Gastrocnemius medialis (tissue), 4 donors: ENCODE measurements at regions not wholly inside any gene's neighbourhood (a gene's known extent, or its start where the extent isn't known, plus 50 kb on each side); places are given as distances from the start of the nearest gene placed in this dataset.

Experiments used
- ATAC-seq, 2 donors: fragments of 150-250 bp; one replicate each; pipeline ENCODE4 v1.9.1; 2016
- DNase-seq, 2 donors: peaks; one replicate each; pipeline ENCODE4 v3.0.0-alpha.2; 2019
- H3K27ac ChIP-seq, 4 donors: fragments of 200-600 bp; sonication (generic); 1 replicate in 1 of 4; 2 replicates in 3 of 4; pipeline ENCODE4 v1.5.1; 2016 to 2018; ENCODE audit warnings: mild to moderate bottlenecking in 2 of 4, moderate library complexity in 1 of 4
- H3K27me3 ChIP-seq, 3 donors: fragments of 200-600 bp; sonication (generic) in 2 of 3; 1 replicate in 1 of 3; 2 replicates in 2 of 3; pipeline versions ENCODE4 v1.5.1 to v1.6.0; 2016 to 2019; ENCODE audit warnings: mild to moderate bottlenecking in 1 of 3, moderate library complexity in 1 of 3
- H3K36me3 ChIP-seq, 2 donors: fragments of 200-600 bp; sonication (generic) in 1 of 2; one replicate each; pipeline ENCODE4 v1.5.1; 2017 to 2018
- H3K4me1 ChIP-seq, 2 donors: fragments of 200-600 bp; sonication (generic) in 1 of 2; one replicate each; pipeline ENCODE4 v1.5.1; 2016 to 2017; ENCODE audit warnings: mild to moderate bottlenecking in 2 of 2
- H3K4me3 ChIP-seq, 4 donors: fragments of 200-600 bp; sonication (generic) in 3 of 4; 1 replicate in 1 of 4; 2 replicates in 3 of 4; pipeline ENCODE4 v1.5.1; 2016 to 2019; ENCODE audit warnings: mild to moderate bottlenecking in 2 of 4
- H3K9me3 ChIP-seq, 3 donors: fragments of 200-600 bp; sonication (generic) in 2 of 3; 1 replicate in 1 of 3; 2 replicates in 2 of 3; pipeline ENCODE4 v1.5.1; 2016 to 2019
- CTCF ChIP-seq, 5 experiments: fragments of 450-650 bp in 3 of 5; fragments of 200-600 bp in 2 of 5; sonication (generic) in 2 of 5; IDR thresholded peaks in 4 of 5; conservative IDR thresholded peaks in 1 of 5; 1 replicate in 4 of 5; 2 replicates in 1 of 5; pipeline ENCODE4 v1.5.1; 2016 to 2019; ENCODE audit warnings: antibody characterized with exemption in 5 of 5, mild to moderate bottlenecking in 3 of 5, moderate library complexity in 3 of 5
- POLR2A ChIP-seq, 2 donors: fragments of 450-650 bp; IDR thresholded peaks; one replicate each; pipeline ENCODE4 v1.6.1; 2017; ENCODE audit warnings: antibody characterized with exemption in 2 of 2, mild to moderate bottlenecking in 2 of 2, moderate library complexity in 2 of 2
- in situ Hi-C, 4 donors: fragments of 200-750 bp; cut with MboI; loops; one replicate each; pipeline versions ENCODE4 v1.15.0 to v1.8.0; 2017; ENCODE audit warnings: low sequenced_read_pairs in 4 of 4
- intact Hi-C: fragments of 100-400 bp; cut with DNase I; formaldehyde crosslinking; loops from one replicate; pipeline ENCODE4 v1.15.1; 2023; ENCODE audit warnings: low total_unique reads

DNA sequence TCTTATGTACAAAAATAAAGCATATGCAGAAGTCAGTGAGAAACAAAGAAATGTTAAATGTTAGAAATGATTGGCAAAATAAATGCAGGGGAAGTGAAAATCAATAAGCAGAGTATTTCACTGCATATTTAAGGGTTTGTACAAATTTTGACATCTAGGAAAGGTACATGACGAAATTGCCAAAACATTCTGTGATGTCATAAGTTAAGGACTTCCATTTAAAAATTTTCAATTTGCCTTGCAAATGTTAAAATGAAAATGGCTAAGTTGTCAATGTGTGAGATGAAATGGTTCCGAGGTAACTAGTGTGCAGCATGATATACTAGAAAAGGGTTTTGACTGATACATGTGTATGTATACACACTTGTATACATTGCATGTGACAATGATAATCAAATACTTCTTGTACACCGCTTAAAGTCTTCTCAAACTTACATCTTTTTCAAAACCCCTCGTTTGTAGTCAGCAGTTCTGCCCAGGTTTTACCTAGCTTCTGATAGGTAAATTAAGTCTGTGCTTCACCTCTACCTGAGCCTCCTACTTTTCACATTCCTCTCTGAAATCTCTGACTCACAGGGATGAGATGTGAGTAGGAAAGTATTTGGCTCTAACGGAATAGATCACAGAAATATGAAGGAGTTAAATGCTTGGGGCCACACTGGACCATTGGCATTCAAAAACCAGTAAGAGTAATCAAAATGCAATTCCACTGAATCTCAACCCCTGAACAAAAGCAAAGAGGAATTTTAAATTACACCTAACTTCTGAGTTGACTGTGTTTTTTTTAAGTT, 442.4 kb upstream of the FOXG1 start:
- Histone ChIP-seq H3K27ac (no peak overlapping the region), H3K4me1 (no peaks in the 10 kb centered on the region), H3K36me3 (no peaks in the 10 kb centered on the region), H3K27me3 (no peaks in the 10 kb centered on the region), H3K9me3 (no peaks in the 10 kb centered on the region), H3K4me3 (no peak overlapping the region)
- intact Hi-C loops: no loop called here
- no peak for ATAC-seq
- in situ Hi-C loops: no loop called here
- no peak for TF ChIP-seq POLR2A (IDR thresholded peaks at IDR 0.05)
- no peak for TF ChIP-seq CTCF (IDR thresholded peaks at IDR 0.05 in 4 of 5, conservative IDR thresholded peaks at IDR 0.05 in 1 of 5)
- DNase-seq: no peak

DNA sequence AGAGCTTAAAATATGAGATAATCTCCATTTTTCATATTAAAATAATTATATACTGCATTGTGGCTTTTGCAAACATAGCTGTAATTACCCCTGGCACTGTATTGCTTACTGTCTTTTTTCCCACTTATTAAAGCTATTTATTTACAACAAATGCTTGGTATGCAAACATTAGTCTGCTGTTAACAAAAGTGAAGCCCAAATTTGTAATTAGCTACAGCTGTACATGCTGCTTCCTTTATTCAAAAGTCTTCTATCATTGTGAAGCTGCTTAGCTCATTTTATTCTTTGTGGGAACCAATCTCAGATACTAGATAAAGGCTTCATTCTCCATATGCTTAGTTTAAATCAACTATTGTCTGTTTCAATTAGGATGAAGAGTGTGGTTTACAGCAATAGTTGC, 425.8 kb upstream of the FOXG1 start:
- TF ChIP-seq CTCF (IDR thresholded peaks at IDR 0.05 in 4 of 5, conservative IDR thresholded peaks at IDR 0.05 in 1 of 5) (no peak), POLR2A (IDR thresholded peaks at IDR 0.05) (no peak)
- in situ Hi-C loops (no loop called here), intact Hi-C loops (no loop called here)
- Histone ChIP-seq H3K27ac (no peak overlapping the region), H3K4me3 (no peak overlapping the region), H3K4me1 (no peaks in the 10 kb centered on the region), H3K9me3 (no peaks in the 10 kb centered on the region), H3K27me3 (no peaks in the 10 kb centered on the region), H3K36me3 (no peaks in the 10 kb centered on the region)
- ATAC-seq: no peak
- no peak for DNase-seq

DNA sequence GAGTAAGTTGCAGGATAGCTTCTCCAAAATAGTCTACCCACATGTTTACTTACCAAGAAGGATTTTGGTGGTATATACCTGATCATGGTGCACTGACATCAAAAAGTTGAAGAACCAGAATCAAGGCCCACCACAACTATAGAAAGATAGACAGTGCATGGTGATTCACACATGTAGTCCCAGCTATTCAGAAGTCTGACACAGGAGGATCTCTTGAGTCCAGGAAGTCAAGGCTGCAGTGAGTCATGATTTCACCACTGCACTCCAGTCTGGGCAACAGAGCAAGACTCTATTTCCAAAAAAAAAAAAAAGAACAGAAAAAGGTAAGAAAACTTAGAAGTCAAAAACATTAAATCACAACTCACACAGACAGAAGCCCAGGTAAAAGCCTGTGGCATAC, 422.2 kb upstream of the FOXG1 start:
- no peak for ATAC-seq
- Histone ChIP-seq H3K27ac (no peak overlapping the region), H3K27me3 (no peaks in the 10 kb centered on the region), H3K4me1 (no peaks in the 10 kb centered on the region), H3K36me3 (no peaks in the 10 kb centered on the region), H3K9me3 (no peaks in the 10 kb centered on the region), H3K4me3 (no peak overlapping the region)
- in situ Hi-C loops: no loop called here
- intact Hi-C loops: no loop called here
- DNase-seq: no peak
- TF ChIP-seq CTCF (IDR thresholded peaks at IDR 0.05 in 4 of 5, conservative IDR thresholded peaks at IDR 0.05 in 1 of 5): no peak
- TF ChIP-seq POLR2A (IDR thresholded peaks at IDR 0.05): no peak

DNA sequence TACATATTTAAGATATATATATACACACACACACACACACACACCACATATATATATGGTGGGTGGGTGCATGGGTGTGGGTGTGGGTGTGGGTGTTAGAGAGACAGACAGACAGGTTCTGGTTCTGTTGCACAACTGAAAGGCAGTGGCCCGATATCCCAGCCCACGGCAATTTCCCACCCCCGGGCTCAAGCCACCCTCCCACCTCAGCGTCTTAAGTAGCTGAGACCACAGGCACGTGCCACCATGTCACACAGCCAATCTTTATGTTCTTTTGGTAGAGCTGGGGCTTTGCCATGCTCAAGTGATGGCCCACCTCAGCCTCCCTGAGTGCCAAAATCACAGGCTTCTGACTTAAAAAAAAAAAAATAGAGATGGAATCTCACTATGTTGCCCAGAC, 417.8 kb upstream of the FOXG1 start:
- DNase-seq (no peak), ATAC-seq (no peak)
- Histone ChIP-seq H3K4me3 (no peak overlapping the region), H3K4me1 (no peaks in the 10 kb centered on the region), H3K27me3 (no peaks in the 10 kb centered on the region), H3K9me3 (no peaks in the 10 kb centered on the region), H3K36me3 (no peaks in the 10 kb centered on the region), H3K27ac (no peak overlapping the region)
- intact Hi-C loops (no loop called here), in situ Hi-C loops (no loop called here)
- TF ChIP-seq POLR2A (IDR thresholded peaks at IDR 0.05) (no peak), CTCF (IDR thresholded peaks at IDR 0.05 in 4 of 5, conservative IDR thresholded peaks at IDR 0.05 in 1 of 5) (no peak)

- Histone ChIP-seq H3K27ac (no peak overlapping the region), H3K4me1 (no peaks in the 10 kb centered on the region), H3K27me3 (no peaks in the 10 kb centered on the region), H3K36me3 (no peaks in the 10 kb centered on the region), H3K9me3 (no peaks in the 10 kb centered on the region), H3K4me3 (no peak overlapping the region)
- DNase-seq (no peak), ATAC-seq (no peak)
- TF ChIP-seq CTCF (IDR thresholded peaks at IDR 0.05 in 4 of 5, conservative IDR thresholded peaks at IDR 0.05 in 1 of 5): no peak
- TF ChIP-seq POLR2A (IDR thresholded peaks at IDR 0.05): no peak
- intact Hi-C loops (no loop called here), in situ Hi-C loops (no loop called here)
Observed at GRCh38 chr14:28356819-28357218, 409.8 kb upstream of the FOXG1 start.
